Ascending aorta (tissue), 2 donors: ENCODE measurements at regions not wholly inside any gene's neighbourhood (a gene's known extent, or its start where the extent isn't known, plus 50 kb on each side); places are given as distances from the start of the nearest gene placed in this dataset.

ENCODE experiments used
- DNase-seq, 2 donors: peaks; one replicate each; pipeline ENCODE4 v3.0.0-alpha.2; 2019; ENCODE audit warnings: low spot score in 2 of 2
- H3K27ac ChIP-seq, 2 donors: fragments of 200-600 bp; sonication (generic); one replicate each; pipeline ENCODE4 v1.5.1; 2016 to 2017; ENCODE audit warnings: mild to moderate bottlenecking in 1 of 2
- H3K27me3 ChIP-seq: fragments of 200-600 bp; sonication (generic); one replicate; pipeline ENCODE4 v1.5.1; 2017
- H3K36me3 ChIP-seq, 2 donors: fragments of 200-600 bp; sonication (generic); one replicate each; pipeline ENCODE4 v1.5.1; 2016
- H3K4me1 ChIP-seq, 2 donors: fragments of 200-600 bp; sonication (generic); one replicate each; pipeline ENCODE4 v1.5.1; 2016 to 2017; ENCODE audit warnings: mild to moderate bottlenecking in 1 of 2
- H3K4me3 ChIP-seq, 2 donors: fragments of 200-600 bp; sonication (generic); one replicate each; pipeline ENCODE4 v1.5.1; 2016 to 2017; ENCODE audit warnings: mild to moderate bottlenecking in 1 of 2
- H3K9me3 ChIP-seq, 2 donors: fragments of 200-600 bp; sonication (generic); one replicate each; pipeline ENCODE4 v1.5.1; 2016
- CTCF ChIP-seq, 3 experiments: fragments of 200-600 bp in 2 of 3; fragments of 450-650 bp in 1 of 3; sonication (generic) in 2 of 3; IDR thresholded peaks; one replicate each; pipeline ENCODE4 v1.5.1; 2016 to 2019; ENCODE audit warnings: antibody characterized with exemption in 3 of 3, mild to moderate bottlenecking in 1 of 3, moderate library complexity in 1 of 3
- intact Hi-C: fragments of 100-400 bp; cut with DNase I; formaldehyde crosslinking; loops from one replicate; pipeline ENCODE4 v1.15.1; 2023

GRCh38 chr3:193928354-193929209 is 207.4 kb upstream of the HES1 start:
- H3K27me3 ChIP-seq, result no peaks in the 10 kb centered on the region
- H3K4me3 ChIP-seq, result no peak overlapping the region
- no peaks in the 10 kb centered on the region for H3K4me1 ChIP-seq
- H3K9me3 ChIP-seq, result no peaks in the 10 kb centered on the region
- DNase-seq, result no peak
- no peaks in the 10 kb centered on the region for H3K36me3 ChIP-seq
- TF ChIP-seq CTCF (IDR thresholded peaks at IDR 0.05), result no peak
- intact Hi-C loops, result no loop called here
- no peak overlapping the region for H3K27ac ChIP-seq

- no peaks in the 10 kb centered on the region for H3K36me3 ChIP-seq
- no peaks in the 10 kb centered on the region for H3K27me3 ChIP-seq
- H3K27ac ChIP-seq, result no peak overlapping the region
- no peak for DNase-seq
- intact Hi-C loops, result no loop called here
- no peaks in the 10 kb centered on the region for H3K9me3 ChIP-seq
- H3K4me1 ChIP-seq, result no peaks in the 10 kb centered on the region
- no peak for TF ChIP-seq CTCF (IDR thresholded peaks at IDR 0.05)
- H3K4me3 ChIP-seq, result no peak overlapping the region
Observed at GRCh38 chr3:193929373-193929772, 206.6 kb upstream of the HES1 start.

- intact Hi-C loops, result no loop called here
Observed at GRCh38 chr3:193929921-193930646, 205.9 kb upstream of the HES1 start.

GRCh38 chr3:193932136-193932535 is 203.8 kb upstream of the HES1 start:
- no peak for DNase-seq
- intact Hi-C loops, result no loop called here
- no peak overlapping the region for H3K4me3 ChIP-seq
- H3K4me1 ChIP-seq, result no peaks in the 10 kb centered on the region
- H3K27ac ChIP-seq, result no peak overlapping the region
- TF ChIP-seq CTCF (IDR thresholded peaks at IDR 0.05), result no peak
- no peaks in the 10 kb centered on the region for H3K36me3 ChIP-seq
- H3K9me3 ChIP-seq, result no peaks in the 10 kb centered on the region
- no peaks in the 10 kb centered on the region for H3K27me3 ChIP-seq

More at GRCh38 chr3:193929921-193930646, 205.9 kb upstream of the HES1 start:
- H3K36me3 ChIP-seq, result no peaks in the 10 kb centered on the region
- no peak overlapping the region for H3K27ac ChIP-seq
- H3K9me3 ChIP-seq, result no peaks in the 10 kb centered on the region
- no peaks in the 10 kb centered on the region for H3K27me3 ChIP-seq
- TF ChIP-seq CTCF (IDR thresholded peaks at IDR 0.05), result no peak
- H3K4me3 ChIP-seq, result no peak overlapping the region
- no peaks in the 10 kb centered on the region for H3K4me1 ChIP-seq
- DNase-seq, result no peak

GRCh38 chr3:193932576-193932975 is 203.4 kb upstream of the HES1 start:
- intact Hi-C loops, result no loop called here
- H3K27ac ChIP-seq, result no peak overlapping the region
- H3K27me3 ChIP-seq, result no peaks in the 10 kb centered on the region
- DNase-seq, result no peak
- H3K36me3 ChIP-seq, result no peaks in the 10 kb centered on the region
- H3K4me3 ChIP-seq, result no peak overlapping the region
- H3K4me1 ChIP-seq, result no peaks in the 10 kb centered on the region
- TF ChIP-seq CTCF (IDR thresholded peaks at IDR 0.05), result no peak
- H3K9me3 ChIP-seq, result no peaks in the 10 kb centered on the region
